ENCODE measurements at regions not wholly inside any gene's neighbourhood (a gene's known extent, or its start where the extent isn't known, plus 50 kb on each side); places are given as distances from the start of the nearest gene placed in this dataset.

DNA sequence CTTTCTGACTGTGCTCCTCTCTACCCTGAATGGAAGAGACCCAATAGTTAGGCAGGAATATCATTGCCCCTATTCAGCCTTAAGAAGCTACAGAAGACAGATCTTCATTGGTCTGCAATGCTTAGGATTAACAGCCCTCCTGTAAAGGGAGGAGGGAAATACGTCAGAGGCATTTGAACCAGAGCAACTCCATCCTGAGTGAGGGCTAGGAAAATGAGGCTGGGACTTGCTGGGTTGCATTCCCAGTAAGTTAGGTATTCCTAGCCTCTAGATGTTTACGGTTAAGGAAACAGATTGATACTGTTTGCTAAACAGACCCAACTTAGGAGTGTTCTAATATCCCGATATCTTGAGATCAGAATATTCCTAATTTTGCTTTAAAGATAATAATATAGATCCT is 63.5 kb downstream of the PCDH18 start:
- Histone ChIP-seq H3K4me3 (replicated peaks; ENCODE audit: insufficient read depth, low read length) (no peak overlapping the region), H3K27me3 (ENCODE audit: insufficient read depth, poor library complexity, severe bottlenecking) (no peaks in the 10 kb centered on the region), H3K27ac (replicated peaks) (no peak overlapping the region)
- no peak for DNase-seq (ENCODE audit: low read depth in 1 of 2, low spot score in 1 of 2)
- TF ChIP-seq SPI1 (IDR thresholded peaks at IDR 0.05; ENCODE audit: borderline replicate concordance, low read depth) (no peak), POLR2AphosphoS5 (IDR thresholded peaks at IDR 0.05; ENCODE audit: low read depth) (no peak), REST (IDR thresholded peaks at IDR 0.05; ENCODE audit: insufficient replicate concordance, low read depth) (no peak), GABPA (IDR thresholded peaks at IDR 0.05; ENCODE audit: low read depth) (no peak)
- TF ChIP-seq, protein P1, sequence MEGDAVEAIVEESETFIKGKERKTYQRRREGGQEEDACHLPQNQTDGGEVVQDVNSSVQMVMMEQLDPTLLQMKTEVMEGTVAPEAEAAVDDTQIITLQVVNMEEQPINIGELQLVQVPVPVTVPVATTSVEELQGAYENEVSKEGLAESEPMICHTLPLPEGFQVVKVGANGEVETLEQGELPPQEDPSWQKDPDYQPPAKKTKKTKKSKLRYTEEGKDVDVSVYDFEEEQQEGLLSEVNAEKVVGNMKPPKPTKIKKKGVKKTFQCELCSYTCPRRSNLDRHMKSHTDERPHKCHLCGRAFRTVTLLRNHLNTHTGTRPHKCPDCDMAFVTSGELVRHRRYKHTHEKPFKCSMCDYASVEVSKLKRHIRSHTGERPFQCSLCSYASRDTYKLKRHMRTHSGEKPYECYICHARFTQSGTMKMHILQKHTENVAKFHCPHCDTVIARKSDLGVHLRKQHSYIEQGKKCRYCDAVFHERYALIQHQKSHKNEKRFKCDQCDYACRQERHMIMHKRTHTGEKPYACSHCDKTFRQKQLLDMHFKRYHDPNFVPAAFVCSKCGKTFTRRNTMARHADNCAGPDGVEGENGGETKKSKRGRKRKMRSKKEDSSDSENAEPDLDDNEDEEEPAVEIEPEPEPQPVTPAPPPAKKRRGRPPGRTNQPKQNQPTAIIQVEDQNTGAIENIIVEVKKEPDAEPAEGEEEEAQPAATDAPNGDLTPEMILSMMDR (IDR thresholded peaks at IDR 0.05; ENCODE audit: insufficient read depth, low read length) = no peak

GRCh38 chr4:137467537-137467936 is 64.8 kb downstream of the PCDH18 start:
- DNase-seq (ENCODE audit: low read depth in 1 of 2, low spot score in 1 of 2) = no peak

GRCh38 chr4:137463377-137464003 is 68.8 kb downstream of the PCDH18 start:
- Histone ChIP-seq H3K27me3 (ENCODE audit: insufficient read depth, poor library complexity, severe bottlenecking) (no peaks in the 10 kb centered on the region), H3K4me3 (replicated peaks; ENCODE audit: insufficient read depth, low read length) (no peak overlapping the region), H3K27ac (replicated peaks) (no peak overlapping the region)
- DNase-seq (ENCODE audit: low read depth in 1 of 2, low spot score in 1 of 2) = no peak
- TF ChIP-seq, protein P1 (IDR thresholded peaks at IDR 0.05; ENCODE audit: insufficient read depth, low read length) = no peak
- TF ChIP-seq REST (IDR thresholded peaks at IDR 0.05; ENCODE audit: insufficient replicate concordance, low read depth) (no peak), GABPA (IDR thresholded peaks at IDR 0.05; ENCODE audit: low read depth) (no peak), POLR2AphosphoS5 (IDR thresholded peaks at IDR 0.05; ENCODE audit: low read depth) (no peak)

More at GRCh38 chr4:137467537-137467936, 64.8 kb downstream of the PCDH18 start:
- TF ChIP-seq POLR2AphosphoS5 (IDR thresholded peaks at IDR 0.05; ENCODE audit: low read depth) (no peak), REST (IDR thresholded peaks at IDR 0.05; ENCODE audit: insufficient replicate concordance, low read depth) (no peak)
- H3K27ac ChIP-seq (replicated peaks) = no peak overlapping the region
- no peaks in the 10 kb centered on the region for H3K27me3 ChIP-seq (ENCODE audit: insufficient read depth, poor library complexity, severe bottlenecking)
- H3K4me3 ChIP-seq (replicated peaks; ENCODE audit: insufficient read depth, low read length) = no peak overlapping the region

All from HL-60 (cell line).